ENCODE measurements at regions not wholly inside any gene's neighbourhood (a gene's known extent, or its start where the extent isn't known, plus 50 kb on each side); places are given as distances from the start of the nearest gene placed in this dataset.
"Not testable (repeated sequence)": the region's sequence is repeated elsewhere in the genome, so short reads cannot be mapped to it uniquely, and the experiment has no call there.

GRCh38 chr21:35801391-35801790 is 258.9 kb downstream of the SETD4 start:
- H3K9me3 Mint-ChIP-seq = no peaks in the 10 kb centered on the region
- intact Hi-C loops (cut with micrococcal nuclease) = no loop called here

GRCh38 chr21:35800796-35801385 is 259.4 kb downstream of the SETD4 start:
- H3K9me3 Mint-ChIP-seq; H3K27me3 Mint-ChIP-seq; H3K4me1 Mint-ChIP-seq (ENCODE audit: low read depth); H3K4me3 Mint-ChIP-seq; CTCF ChIA-PET; intact Hi-C loops (cut with micrococcal nuclease); H3K36me3 Mint-ChIP-seq (ENCODE audit: low read depth); DNase-seq; ATAC-seq; POLR2A ChIA-PET; H3K27ac Mint-ChIP-seq: not testable (repeated sequence)

More at GRCh38 chr21:35801391-35801790, 258.9 kb downstream of the SETD4 start:
- H3K4me3 Mint-ChIP-seq = no peak overlapping the region
- ChIA-PET POLR2A (no interaction called here), CTCF (interaction anchor here (0.6 kb wide), 1 partner anchor 275 kb away, joined by 3 read pairs; no protein-coding TSS in a partner anchor)
- no peaks in the 10 kb centered on the region for H3K27me3 Mint-ChIP-seq
- H3K36me3 Mint-ChIP-seq (ENCODE audit: low read depth) = no peaks in the 10 kb centered on the region
- no peak for TF ChIP-seq CTCF (IDR thresholded peaks at IDR 0.05)
- no peak overlapping the region for H3K27ac Mint-ChIP-seq
- DNase-seq = no peak
- ATAC-seq = no peak
- peaks cover 3% of the 10 kb centered on the region for H3K4me1 Mint-ChIP-seq (ENCODE audit: low read depth)

GRCh38 chr21:35796844-35797243 is 263.5 kb downstream of the SETD4 start:
- Mint-ChIP-seq H3K27me3 (no peaks in the 10 kb centered on the region), H3K36me3 (ENCODE audit: low read depth) (no peaks in the 10 kb centered on the region), H3K4me1 (ENCODE audit: low read depth) (peaks cover 3% of the 10 kb centered on the region), H3K9me3 (no peaks in the 10 kb centered on the region), H3K4me3 (no peak overlapping the region), H3K27ac (no peak overlapping the region)
- no peak for DNase-seq
- ATAC-seq = no peak
- intact Hi-C loops (cut with micrococcal nuclease) = no loop called here
- POLR2A ChIA-PET = no interaction called here
- CTCF ChIA-PET = no interaction called here
- no peak for TF ChIP-seq CTCF (IDR thresholded peaks at IDR 0.05)

GRCh38 chr21:35794527-35794926 is 265.8 kb downstream of the SETD4 start:
- DNase-seq; H3K27ac Mint-ChIP-seq; H3K9me3 Mint-ChIP-seq; intact Hi-C loops (cut with micrococcal nuclease); H3K36me3 Mint-ChIP-seq (ENCODE audit: low read depth); H3K4me3 Mint-ChIP-seq; H3K27me3 Mint-ChIP-seq; H3K4me1 Mint-ChIP-seq (ENCODE audit: low read depth); POLR2A ChIA-PET; ATAC-seq: not testable (repeated sequence)
- CTCF ChIA-PET = interaction anchor here (0.6 kb wide), 1 partner anchor 1219 kb away, joined by 3 read pairs; no protein-coding TSS in a partner anchor

- no peak for TF ChIP-seq CTCF (IDR thresholded peaks at IDR 0.05)
- ATAC-seq (no peak), DNase-seq (no peak)
- H3K27me3 Mint-ChIP-seq = no peaks in the 10 kb centered on the region
- H3K9me3 Mint-ChIP-seq = no peaks in the 10 kb centered on the region
- CTCF ChIA-PET = no interaction called here
- H3K27ac Mint-ChIP-seq = no peak overlapping the region
- no peaks in the 10 kb centered on the region for H3K4me1 Mint-ChIP-seq (ENCODE audit: low read depth)
- no peak overlapping the region for H3K4me3 Mint-ChIP-seq
- H3K36me3 Mint-ChIP-seq (ENCODE audit: low read depth) = no peaks in the 10 kb centered on the region
- intact Hi-C loops (cut with micrococcal nuclease) = no loop called here
- POLR2A ChIA-PET = no interaction called here
Measured at GRCh38 chr21:35792569-35793305, 267.6 kb downstream of the SETD4 start.

- intact Hi-C loops (cut with micrococcal nuclease) = no loop called here
- Mint-ChIP-seq H3K4me1 (ENCODE audit: low read depth) (no peaks in the 10 kb centered on the region), H3K4me3 (no peak overlapping the region), H3K27me3 (no peaks in the 10 kb centered on the region), H3K9me3 (no peaks in the 10 kb centered on the region), H3K27ac (no peak overlapping the region), H3K36me3 (ENCODE audit: low read depth) (no peaks in the 10 kb centered on the region)
- CTCF ChIA-PET = no interaction called here
- no peak for TF ChIP-seq CTCF (IDR thresholded peaks at IDR 0.05)
- DNase-seq (no peak), ATAC-seq (no peak)
- POLR2A ChIA-PET = no interaction called here
Measured at GRCh38 chr21:35791541-35792325, 268.6 kb downstream of the SETD4 start.

Measured in activated CD8-positive, alpha-beta T cell treated with anti-CD3 and anti-CD28 coated beads for 36 hours (primary cell).